Suppressor macrophage treated with lipopolysaccharide for 4 hours (primary cell): ENCODE measurements at regions not wholly inside any gene's neighbourhood (a gene's known extent, or its start where the extent isn't known, plus 50 kb on each side); places are given as distances from the start of the nearest gene placed in this dataset.
"Not testable (repeated sequence)": the region's sequence is repeated elsewhere in the genome, so short reads cannot be mapped to it uniquely, and the experiment has no call there.

Source experiments
- DNase-seq: peaks from one replicate; pipeline ENCODE4 v3.0.0-alpha.2; 2020

- no peak for DNase-seq
Measured at GRCh38 chr4:65265526-65265925, 404.8 kb downstream of the EPHA5 start.

- DNase-seq: no peak
Measured at GRCh38 chr4:65259296-65259695, 411.0 kb downstream of the EPHA5 start.

- DNase-seq: no peak
Measured at GRCh38 chr4:65250916-65251315, 419.4 kb downstream of the EPHA5 start.

GRCh38 chr4:65249111-65249510 lies 421.2 kb downstream of the EPHA5 start:
- no peak for DNase-seq

- DNase-seq: no peak
Measured at GRCh38 chr4:65242156-65242846, 428.0 kb downstream of the EPHA5 start.

GRCh38 chr4:65241257-65241997 lies 428.9 kb downstream of the EPHA5 start:
- DNase-seq: no peak

GRCh38 chr4:65234061-65234460 lies 436.2 kb downstream of the EPHA5 start:
- DNase-seq: no peak

- DNase-seq: no peak
Measured at GRCh38 chr4:65227628-65228027, 442.7 kb downstream of the EPHA5 start.

GRCh38 chr4:65223601-65224000 lies 446.7 kb downstream of the EPHA5 start:
- DNase-seq: no peak

GRCh38 chr4:65223074-65223473 lies 447.2 kb downstream of the EPHA5 start:
- not testable (repeated sequence) for DNase-seq

GRCh38 chr4:65217179-65217578 lies 453.1 kb downstream of the EPHA5 start:
- DNase-seq: no peak

GRCh38 chr4:65202853-65203236 lies 467.4 kb downstream of the EPHA5 start:
- no peak for DNase-seq

GRCh38 chr4:65202165-65202852 lies 468.0 kb downstream of the EPHA5 start:
- DNase-seq: no peak

- DNase-seq: no peak
Measured at GRCh38 chr4:65195666-65196065, 474.6 kb downstream of the EPHA5 start.

GRCh38 chr4:65195002-65195401 lies 475.3 kb downstream of the EPHA5 start:
- DNase-seq: no peak

GRCh38 chr4:65193985-65194384 lies 476.3 kb downstream of the EPHA5 start:
- no peak for DNase-seq

- no peak for DNase-seq
Measured at GRCh38 chr4:65190780-65191179, 479.5 kb downstream of the EPHA5 start.

- DNase-seq: no peak
Measured at GRCh38 chr4:65175585-65175984, 494.7 kb downstream of the EPHA5 start.

GRCh38 chr4:65170768-65171514 lies 499.3 kb downstream of the EPHA5 start:
- no peak for DNase-seq

- no peak for DNase-seq
Measured at GRCh38 chr4:65167719-65168118, 502.6 kb downstream of the EPHA5 start.

- DNase-seq: no peak
Measured at GRCh38 chr4:65152205-65152604, 518.1 kb downstream of the EPHA5 start.

GRCh38 chr4:65139998-65140397 lies 530.3 kb downstream of the EPHA5 start:
- no peak for DNase-seq

GRCh38 chr4:65126200-65126599 lies 544.1 kb downstream of the EPHA5 start:
- DNase-seq: no peak
